Endothelial cell of umbilical vein (primary cell): ENCODE measurements at regions not wholly inside any gene's neighbourhood (a gene's known extent, or its start where the extent isn't known, plus 50 kb on each side); places are given as distances from the start of the nearest gene placed in this dataset.

Experiments used
- BruUV-seq: library from RNA; stranded (reverse); fragments of 400-500 nt; replicated peaks from 2 replicates; lab custom pipeline; 2021; lab: Mats Ljungman, UMichigan
- CTCF ChIA-PET: fragments of 300-600, 350-600 bp; sonication (Branson Sonifier 250); formaldehyde crosslinking; loops from one replicate; lab custom pipeline; 2021; ENCODE audit warnings: antibody characterized with exemption, inconsistent platforms; lab: Charles Lee
- POLR2A ChIA-PET: fragments of 300-600, 350-600 bp; sonication (Branson Sonifier 250); formaldehyde crosslinking; loops from one replicate; lab custom pipeline; 2021; ENCODE audit warnings: antibody characterized with exemption, inconsistent platforms; lab: Charles Lee
- DNase-seq: peaks from one replicate; pipeline ENCODE4 v3.0.0-alpha.2; 2011; ENCODE audit warnings: low read depth, low spot score
- FAIRE-seq: peaks from 2 replicates; lab custom pipeline; 2011; peaks lifted over from hg19 to GRCh38; lab: Jason Lieb, UNC
- H2AFZ ChIP-seq: 2 replicates; pipeline ENCODE4 v1.6.0; 2012; ENCODE audit warnings: low read depth, low read length, control low read depth, inconsistent platforms
- H3K27ac ChIP-seq: 2 replicates; pipeline ENCODE4 v1.5.1; 2011; ENCODE audit warnings: low read depth, mild to moderate bottlenecking, control low read depth, low read length, moderate library complexity; ENCODE audit not compliant: insufficient read depth
- H3K27me3 ChIP-seq, 2 experiments: 2 replicates each; pipeline versions ENCODE4 v1.6.0 to v1.6.1; 2011; ENCODE audit warnings: low read length in 2 of 2, mixed read lengths in 1 of 2; ENCODE audit not compliant: control insufficient read depth in 2 of 2, insufficient read depth in 2 of 2
- H3K36me3 ChIP-seq, 2 experiments: 2 replicates in 1 of 2; 3 replicates in 1 of 2; pipeline ENCODE4 v1.5.1; 2011; ENCODE audit warnings: low read length in 2 of 2, mild to moderate bottlenecking in 1 of 2, moderate library complexity in 1 of 2; ENCODE audit not compliant: control insufficient read depth in 2 of 2, insufficient read depth in 2 of 2; ENCODE audit errors: extremely low read depth in 1 of 2
- H3K4me1 ChIP-seq: 3 replicates; pipeline ENCODE4 v1.5.1; 2011; ENCODE audit warnings: mild to moderate bottlenecking, low read length; ENCODE audit not compliant: control insufficient read depth, insufficient read depth; ENCODE audit errors: extremely low read depth
- H3K4me2 ChIP-seq: 2 replicates; pipeline ENCODE4 v1.6.1; 2011; ENCODE audit warnings: low read length, control low read depth, mixed read lengths; ENCODE audit not compliant: insufficient read depth
- H3K4me3 ChIP-seq, 3 experiments: fragments of 200-600 bp in 1 of 3; sonication (generic), shearing (Covaris generic) in 1 of 3; replicated peaks in 1 of 3; 2 replicates each; pipeline ENCODE4 v1.5.1; 2011 to 2016; ENCODE audit warnings: control low read depth in 3 of 3, low read length in 3 of 3, mild to moderate bottlenecking in 2 of 3, inconsistent platforms in 1 of 3, low read depth in 1 of 3, moderate library complexity in 1 of 3; ENCODE audit not compliant: insufficient read depth in 1 of 3
- H3K79me2 ChIP-seq: 2 replicates; pipeline ENCODE4 v1.6.0; 2012; ENCODE audit warnings: low read length, inconsistent platforms; ENCODE audit not compliant: control insufficient read depth, insufficient read depth
- H3K9ac ChIP-seq: replicated peaks from 2 replicates; pipeline ENCODE3; 2011; ENCODE audit warnings: low read length, control low read depth; ENCODE audit not compliant: insufficient read depth; ENCODE audit errors: extremely low read depth
- H3K9me1 ChIP-seq: replicated peaks from 3 replicates; pipeline ENCODE4 v1.6.0; 2011; ENCODE audit warnings: mild to moderate bottlenecking, low read length; ENCODE audit not compliant: control insufficient read depth, insufficient read depth; ENCODE audit errors: extremely low read depth
- H3K9me3 ChIP-seq: replicated peaks from 2 replicates; pipeline ENCODE4 v1.5.1; 2012; ENCODE audit warnings: low read length, inconsistent platforms; ENCODE audit not compliant: control insufficient read depth, insufficient read depth
- H4K20me1 ChIP-seq: replicated peaks from 2 replicates; pipeline ENCODE3; 2011; ENCODE audit warnings: mild to moderate bottlenecking, low read length; ENCODE audit not compliant: control insufficient read depth, insufficient read depth; ENCODE audit errors: extremely low read depth
- CTCF ChIP-seq, 2 donors: IDR thresholded peaks; 1 replicate in 1 of 2; 2 replicates in 1 of 2; pipeline ENCODE4 v1.5.1; 2011; ENCODE audit warnings: low read length in 2 of 2, mild to moderate bottlenecking in 2 of 2, moderate library complexity in 2 of 2, control low read depth in 1 of 2, inconsistent platforms in 1 of 2, low read depth in 1 of 2; ENCODE audit not compliant: insufficient read depth in 1 of 2; ENCODE audit errors: extremely low read depth in 1 of 2
- EZH2 ChIP-seq: IDR thresholded peaks from 2 replicates; pipeline ENCODE4 v1.6.1; 2012; ENCODE audit warnings: borderline replicate concordance, low read depth, mild to moderate bottlenecking, moderate library complexity, low read length, inconsistent platforms; ENCODE audit not compliant: severe bottlenecking
- FOS ChIP-seq: IDR thresholded peaks from 2 replicates; pipeline ENCODE4 v1.6.1; 2011; ENCODE audit warnings: mild to moderate bottlenecking, low read length, moderate library complexity, borderline replicate concordance; ENCODE audit not compliant: insufficient read depth
- GATA2 ChIP-seq: IDR thresholded peaks from 2 replicates; pipeline ENCODE4 v1.7.0; 2011; ENCODE audit warnings: low read depth, mild to moderate bottlenecking, moderate library complexity, mixed read lengths, low read length; ENCODE audit not compliant: insufficient read length, insufficient read depth
- JUN ChIP-seq: IDR thresholded peaks from 2 replicates; pipeline ENCODE4 v1.6.1; 2011; ENCODE audit warnings: borderline replicate concordance, low read depth; ENCODE audit not compliant: insufficient read length, insufficient read depth
- MAX ChIP-seq: IDR thresholded peaks from 2 replicates; pipeline ENCODE4 v1.6.1; 2011; ENCODE audit not compliant: insufficient read depth, insufficient read length
- MYC ChIP-seq: IDR thresholded peaks from one replicate; pipeline ENCODE4 v1.6.1; 2011; ENCODE audit warnings: mild to moderate bottlenecking, low read depth, low read length
- POLR2A ChIP-seq: IDR thresholded peaks from 2 replicates; pipeline ENCODE4 v1.6.1; 2012; ENCODE audit warnings: low read depth, mild to moderate bottlenecking, control low read depth, low read length
- POLR2AphosphoS5 ChIP-seq: IDR thresholded peaks from 2 replicates; pipeline ENCODE4 v1.6.1; 2012; ENCODE audit warnings: low read depth, mild to moderate bottlenecking, control low read depth, low read length, moderate library complexity; ENCODE audit not compliant: insufficient read depth
- dilution Hi-C: fragments of 300-500 bp; cut with MboI; formaldehyde crosslinking; loops from one replicate; pipeline ENCODE4 v1.15.0; 2019; ENCODE audit warnings: low sequenced_read_pairs; ENCODE audit not compliant: extremely low pct_ligation_motif_present
- intact Hi-C: fragments of 100-400 bp; cut with micrococcal nuclease; formaldehyde crosslinking; loops from one replicate; pipeline ENCODE4 v1.10.0; 2022

- H3K9me3 ChIP-seq = no peaks in the 10 kb centered on the region
- no peak for TF ChIP-seq EZH2
- TF ChIP-seq GATA2 = no peak
- no peak for TF ChIP-seq POLR2AphosphoS5
- no peak for TF ChIP-seq MAX
- dilution Hi-C loops (no loop called here), intact Hi-C loops (no loop called here)
- no peak for FAIRE-seq
- no peak overlapping the region for H3K4me3 ChIP-seq
- no peak overlapping the region for H3K9ac ChIP-seq
- no peak overlapping the region for H3K4me2 ChIP-seq
- no peaks in the 10 kb centered on the region for H3K27me3 ChIP-seq
- H3K79me2 ChIP-seq = no peaks in the 10 kb centered on the region
- H3K9me1 ChIP-seq = no peaks in the 10 kb centered on the region
- no peaks in the 10 kb centered on the region for H3K4me1 ChIP-seq
- DNase-seq = no peak
- H3K27ac ChIP-seq = no peak overlapping the region
- H3K36me3 ChIP-seq = no peaks in the 10 kb centered on the region
- H2AFZ ChIP-seq = no peak overlapping the region
- CTCF ChIA-PET = no interaction called here
- POLR2A ChIA-PET = no interaction called here
- no TSS peak for BruUV-seq
- H4K20me1 ChIP-seq = no peaks in the 10 kb centered on the region
These were observed 579.1 kb downstream of the IRS1 start for GRCh38 chr2:226220511-226220910.

GRCh38 chr2:226217191-226217590, 582.4 kb downstream of the IRS1 start:
- no peak for DNase-seq
- Histone ChIP-seq H3K9ac (no peak overlapping the region), H3K36me3 (no peaks in the 10 kb centered on the region), H4K20me1 (no peaks in the 10 kb centered on the region), H3K9me1 (no peaks in the 10 kb centered on the region), H3K9me3 (no peaks in the 10 kb centered on the region), H3K27me3 (no peaks in the 10 kb centered on the region), H3K4me1 (no peaks in the 10 kb centered on the region), H2AFZ (no peak overlapping the region), H3K27ac (no peak overlapping the region), H3K79me2 (no peaks in the 10 kb centered on the region), H3K4me2 (no peak overlapping the region), H3K4me3 (no peak overlapping the region)
- no TSS peak for BruUV-seq
- FAIRE-seq = no peak
- CTCF ChIA-PET = no interaction called here
- intact Hi-C loops = loop anchor here (2.0 to 10.0 kb wide), 3 partner anchors 258 to 890 kb away; no protein-coding TSS in a partner anchor
- dilution Hi-C loops = no loop called here
- TF ChIP-seq JUN (no peak), CTCF (IDR thresholded peaks at IDR 0.05; ENCODE audit: extremely low read depth in 1 of 2, insufficient read depth in 1 of 2, low read depth in 1 of 2, low read length in 2 of 2) (no peak), FOS (no peak), POLR2AphosphoS5 (no peak), MYC (no peak), GATA2 (no peak), POLR2A (no peak), EZH2 (no peak), MAX (no peak)
- POLR2A ChIA-PET = no interaction called here
